ENCODE measurements at regions not wholly inside any gene's neighbourhood (a gene's known extent, or its start where the extent isn't known, plus 50 kb on each side); places are given as distances from the start of the nearest gene placed in this dataset.

- DNase-seq (ENCODE audit: low spot score): no peak
Measured at GRCh38 chr12:23464241-23464812, 485.1 kb downstream of the SOX5 start.

- no peak for DNase-seq (ENCODE audit: low spot score)
Measured at GRCh38 chr12:23472329-23472971, 477.0 kb downstream of the SOX5 start.

- no peak for DNase-seq (ENCODE audit: low spot score)
Measured at GRCh38 chr12:23473071-23473470, 476.4 kb downstream of the SOX5 start.

- DNase-seq (ENCODE audit: low spot score): no peak
Measured at GRCh38 chr12:23474438-23474976, 475.0 kb downstream of the SOX5 start.

Measured in HuH-7.5 (cell line).